Esophagus squamous epithelium (tissue), 4 donors: ENCODE measurements at regions not wholly inside any gene's neighbourhood (a gene's known extent, or its start where the extent isn't known, plus 50 kb on each side); places are given as distances from the start of the nearest gene placed in this dataset.

Experiments used
- CTCF ChIP-seq, 6 experiments: fragments of 450-650 bp in 4 of 6; fragments of 200-600 bp in 2 of 6; sonication (generic) in 2 of 6; IDR thresholded peaks; one replicate each; pipeline ENCODE4 v1.5.1; 2016 to 2019; ENCODE audit warnings: antibody characterized with exemption in 6 of 6, mild to moderate bottlenecking in 4 of 6, moderate library complexity in 4 of 6
- POLR2A ChIP-seq, 4 donors: fragments of 450-650 bp; IDR thresholded peaks; one replicate each; pipeline ENCODE4 v1.6.1; 2017; ENCODE audit warnings: antibody characterized with exemption in 4 of 4, mild to moderate bottlenecking in 4 of 4, moderate library complexity in 3 of 4

- TF ChIP-seq CTCF (IDR thresholded peaks at IDR 0.05) (no peak), POLR2A (IDR thresholded peaks at IDR 0.05) (no peak)
These were observed 85.1 kb upstream of the ZPBP start for GRCh38 chr7:50178166-50178565.
